Stomach (tissue), 8 donors: ENCODE measurements at regions not wholly inside any gene's neighbourhood (a gene's known extent, or its start where the extent isn't known, plus 50 kb on each side); places are given as distances from the start of the nearest gene placed in this dataset.
"Not testable (repeated sequence)": the region's sequence is repeated elsewhere in the genome, so short reads cannot be mapped to it uniquely, and the experiment has no call there.

ENCODE experiments used
- DNase-seq, 2 donors: peaks; one replicate each; pipeline versions ENCODE4 v3.0.0 to v3.0.0-alpha.2; 2013 to 2019
- H3K27ac ChIP-seq, 5 donors: fragments of 200-600 bp in 4 of 5; sonication (generic) in 4 of 5; one replicate each; pipeline ENCODE4 v1.5.1; 2013 to 2019; ENCODE audit warnings: mild to moderate bottlenecking in 1 of 5, moderate library complexity in 1 of 5
- H3K27me3 ChIP-seq, 3 donors: fragments of 200-600 bp; sonication (generic); one replicate each; pipeline ENCODE4 v1.5.1; 2017 to 2019; ENCODE audit warnings: mixed run types in 1 of 3
- H3K36me3 ChIP-seq, 4 donors: fragments of 200-600 bp; sonication (generic); 1 replicate in 3 of 4; 2 replicates in 1 of 4; pipeline ENCODE4 v1.5.1; 2016 to 2019
- H3K4me1 ChIP-seq, 4 donors: fragments of 200-600 bp; sonication (generic); one replicate each; pipeline ENCODE4 v1.5.1; 2016 to 2019
- H3K4me3 ChIP-seq, 4 donors: fragments of 200-600 bp; sonication (generic) in 3 of 4; one replicate each; pipeline ENCODE4 v1.5.1; 2016 to 2019; ENCODE audit warnings: mild to moderate bottlenecking in 1 of 4
- H3K9me3 ChIP-seq, 4 donors: fragments of 200-600 bp; sonication (generic); one replicate each; pipeline ENCODE4 v1.5.1; 2016 to 2019
- EP300 ChIP-seq: sonication (generic); formaldehyde crosslinking; IDR thresholded peaks from one replicate; pipeline ENCODE4 v1.6.1; 2017; ENCODE audit warnings: antibody characterized with exemption
- POLR2A ChIP-seq, 4 donors: fragments of 450-650 bp; IDR thresholded peaks; one replicate each; pipeline ENCODE4 v1.6.1; 2016; ENCODE audit warnings: antibody characterized with exemption in 4 of 4, control low read depth in 2 of 4, mild to moderate bottlenecking in 1 of 4, moderate library complexity in 1 of 4
- POLR2AphosphoS5 ChIP-seq, 3 donors: sonication (generic); formaldehyde crosslinking; IDR thresholded peaks; one replicate each; pipeline ENCODE4 v1.6.1; 2016; ENCODE audit warnings: antibody characterized with exemption in 3 of 3
- WGBS, 5 donors: extraction: QIAGEN DNeasy Blood & Tissue Kit in 3 of 5; methylation state at CpG; one replicate each; pipeline versions ENCODE4 v1.1.5 to v1.1.7; 2013 to 2018; 5-methylcytosine and 5-hydroxymethylcytosine counted together
- intact Hi-C: fragments of 100-400 bp; cut with DNase I; formaldehyde crosslinking; loops from one replicate; pipeline ENCODE4 v1.15.1; 2023; ENCODE audit warnings: low total_unique reads
- TF ChIP-seq, protein P1 (sequence below), 7 experiments: fragments of 450-650 bp in 4 of 7; fragments of 200-600 bp in 3 of 7; sonication (generic) in 3 of 7; IDR thresholded peaks; one replicate each; pipeline ENCODE4 v1.5.1; 2016 to 2019; ENCODE audit warnings: antibody characterized with exemption in 7 of 7, control low read depth in 2 of 7, mild to moderate bottlenecking in 1 of 7
- donor health status: healthy with polysubstance abuse.
- donor health status: Bipolar disorder and iron deficiency.
- donor health status: healthy.

DNA sequence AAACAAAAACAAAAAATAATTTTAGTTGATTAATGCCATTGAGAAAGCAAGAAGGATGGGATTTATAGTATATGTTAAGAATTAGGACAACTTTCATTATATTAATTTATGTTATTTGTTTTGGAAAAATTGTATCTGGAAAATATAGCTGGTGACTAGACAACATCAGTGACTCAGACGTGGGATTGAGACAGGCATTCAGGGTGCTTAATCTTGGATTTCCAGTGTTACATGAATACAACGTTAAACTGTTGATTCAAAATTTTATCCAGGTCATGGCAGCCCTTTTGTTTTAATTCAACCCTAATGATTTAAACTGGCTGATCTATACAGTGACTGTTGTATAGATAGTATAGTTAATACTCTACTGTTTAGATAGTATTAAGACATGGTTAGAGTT lies 827.1 kb upstream of the B3GALT2 start:
- Histone ChIP-seq H3K9me3 (peaks cover 0 to 5% (median 0%) of the 10 kb centered on the region in 4 donors), H3K27me3 (no peaks in the 10 kb centered on the region), H3K36me3 (no peaks in the 10 kb centered on the region), H3K27ac (no peak overlapping the region), H3K4me3 (no peak overlapping the region), H3K4me1 (no peaks in the 10 kb centered on the region)
- WGBS, 5 donors: 51 to 61% (median 56%) methylated on average over 2 of the region's 2 CpGs
- no peak for DNase-seq
- intact Hi-C loops: no loop called here
- no peak for TF ChIP-seq EP300
- TF ChIP-seq POLR2AphosphoS5 (IDR thresholded peaks at IDR 0.05): no peak
- TF ChIP-seq, protein P1, sequence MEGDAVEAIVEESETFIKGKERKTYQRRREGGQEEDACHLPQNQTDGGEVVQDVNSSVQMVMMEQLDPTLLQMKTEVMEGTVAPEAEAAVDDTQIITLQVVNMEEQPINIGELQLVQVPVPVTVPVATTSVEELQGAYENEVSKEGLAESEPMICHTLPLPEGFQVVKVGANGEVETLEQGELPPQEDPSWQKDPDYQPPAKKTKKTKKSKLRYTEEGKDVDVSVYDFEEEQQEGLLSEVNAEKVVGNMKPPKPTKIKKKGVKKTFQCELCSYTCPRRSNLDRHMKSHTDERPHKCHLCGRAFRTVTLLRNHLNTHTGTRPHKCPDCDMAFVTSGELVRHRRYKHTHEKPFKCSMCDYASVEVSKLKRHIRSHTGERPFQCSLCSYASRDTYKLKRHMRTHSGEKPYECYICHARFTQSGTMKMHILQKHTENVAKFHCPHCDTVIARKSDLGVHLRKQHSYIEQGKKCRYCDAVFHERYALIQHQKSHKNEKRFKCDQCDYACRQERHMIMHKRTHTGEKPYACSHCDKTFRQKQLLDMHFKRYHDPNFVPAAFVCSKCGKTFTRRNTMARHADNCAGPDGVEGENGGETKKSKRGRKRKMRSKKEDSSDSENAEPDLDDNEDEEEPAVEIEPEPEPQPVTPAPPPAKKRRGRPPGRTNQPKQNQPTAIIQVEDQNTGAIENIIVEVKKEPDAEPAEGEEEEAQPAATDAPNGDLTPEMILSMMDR (IDR thresholded peaks at IDR 0.05): no peak
- TF ChIP-seq POLR2A (IDR thresholded peaks at IDR 0.05): no peak

DNA sequence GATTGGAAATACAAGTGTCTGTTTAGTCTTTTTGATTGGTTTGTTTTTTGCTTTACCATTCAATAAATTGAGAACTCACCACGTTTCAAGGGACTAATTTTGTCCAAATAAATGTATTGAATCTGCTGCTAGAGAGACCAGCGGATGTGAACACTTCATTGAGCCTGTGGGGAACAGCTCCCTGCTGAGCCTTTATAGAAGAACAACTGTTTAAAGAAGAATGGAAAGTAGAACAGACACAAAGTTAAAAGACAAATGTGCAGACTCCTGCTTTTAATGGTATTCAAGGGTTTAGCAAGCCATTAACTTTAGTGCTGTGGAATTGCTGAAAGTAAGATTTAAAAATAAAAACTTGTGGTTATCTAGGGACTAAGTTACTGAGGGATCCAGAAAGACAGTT lies 817.7 kb upstream of the B3GALT2 start:
- Histone ChIP-seq H3K27ac (no peak overlapping the region), H3K9me3 (peaks cover 0 to 10% (median 5%) of the 10 kb centered on the region in 4 donors), H3K4me1 (no peaks in the 10 kb centered on the region), H3K27me3 (no peaks in the 10 kb centered on the region), H3K36me3 (no peaks in the 10 kb centered on the region), H3K4me3 (no peak overlapping the region)
- DNase-seq: no peak
- TF ChIP-seq, protein P1 (IDR thresholded peaks at IDR 0.05): no peak
- TF ChIP-seq POLR2A (IDR thresholded peaks at IDR 0.05): no peak
- TF ChIP-seq EP300: no peak
- no peak for TF ChIP-seq POLR2AphosphoS5 (IDR thresholded peaks at IDR 0.05)
- intact Hi-C loops: no loop called here
- 52 to 66% (median 55%) methylated on average over 2 of the region's 2 CpGs for WGBS, 5 donors

DNA sequence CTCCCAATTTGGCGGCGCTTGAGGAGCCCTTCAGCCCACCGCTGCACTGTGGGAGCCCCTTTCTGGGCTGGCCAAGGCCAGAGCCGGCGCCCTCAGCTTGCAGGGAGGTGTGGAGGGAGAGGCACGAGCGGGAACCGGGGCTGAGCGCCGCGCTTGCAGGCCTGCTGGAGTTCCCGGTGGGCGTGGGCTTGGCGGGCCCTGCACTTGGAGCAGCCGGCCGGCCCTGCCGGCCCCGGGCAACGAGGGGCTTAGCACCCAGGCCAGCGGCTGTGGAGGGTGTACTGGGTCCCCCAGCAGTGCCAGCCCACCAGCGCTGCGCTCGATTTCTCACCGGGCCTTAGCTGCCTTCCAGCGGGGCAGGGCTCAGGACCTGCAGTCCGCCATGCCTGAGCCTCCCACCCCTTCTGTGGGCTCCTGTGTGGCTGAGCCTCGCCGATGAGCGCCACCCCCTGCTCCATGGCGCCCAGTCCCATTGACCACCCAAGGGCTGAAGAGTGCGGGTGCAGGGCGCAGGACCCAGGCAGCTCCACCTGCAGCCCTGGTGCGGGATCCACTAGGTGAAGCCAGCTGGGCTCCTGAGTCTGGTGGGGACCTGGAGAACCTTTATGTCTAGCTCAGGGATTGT lies 815.4 kb upstream of the B3GALT2 start:
- DNase-seq, H3K36me3 ChIP-seq, H3K27ac ChIP-seq, H3K27me3 ChIP-seq, intact Hi-C loops, H3K4me1 ChIP-seq, H3K4me3 ChIP-seq: not testable (repeated sequence)
- peaks cover 0 to 10% (median 5%) of the 10 kb centered on the region in 4 donors for H3K9me3 ChIP-seq
- WGBS, 5 donors: 97 to 100% (median 98%) methylated on average over 12 to 33 of the region's 33 CpGs

DNA sequence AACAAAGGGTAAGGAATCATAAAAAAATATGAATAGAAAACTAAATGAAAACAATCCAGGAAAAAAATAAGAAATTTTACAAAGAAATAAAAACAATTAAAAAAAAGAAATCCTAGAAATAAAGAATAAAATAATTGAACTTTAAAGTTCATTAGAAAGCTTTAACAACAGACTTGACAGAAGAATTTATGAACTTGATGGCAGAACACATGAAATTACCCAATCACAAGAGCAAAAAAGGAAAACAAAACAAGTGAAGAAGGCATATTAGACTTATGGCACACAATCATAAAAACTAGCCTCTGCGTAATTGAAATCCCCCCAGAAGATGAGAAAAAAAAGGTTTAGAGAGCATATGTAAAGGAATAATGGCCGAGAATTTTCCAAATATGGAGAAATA lies 802.5 kb upstream of the B3GALT2 start:
- intact Hi-C loops: no loop called here
- H3K27ac ChIP-seq: no peak overlapping the region
- WGBS, 5 donors: 31 to 88% (median 63%) methylated on average over 2 of the region's 2 CpGs
- TF ChIP-seq POLR2AphosphoS5 (IDR thresholded peaks at IDR 0.05) (no peak), POLR2A (IDR thresholded peaks at IDR 0.05) (no peak), EP300 (no peak)
- TF ChIP-seq, protein P1 (IDR thresholded peaks at IDR 0.05): no peak
- no peaks in the 10 kb centered on the region for H3K36me3 ChIP-seq
- no peaks in the 10 kb centered on the region for H3K4me1 ChIP-seq
- H3K9me3 ChIP-seq: peaks cover 0 to 27% (median 17%) of the 10 kb centered on the region in 4 donors
- H3K27me3 ChIP-seq: no peaks in the 10 kb centered on the region
- DNase-seq: no peak
- no peak overlapping the region for H3K4me3 ChIP-seq

DNA sequence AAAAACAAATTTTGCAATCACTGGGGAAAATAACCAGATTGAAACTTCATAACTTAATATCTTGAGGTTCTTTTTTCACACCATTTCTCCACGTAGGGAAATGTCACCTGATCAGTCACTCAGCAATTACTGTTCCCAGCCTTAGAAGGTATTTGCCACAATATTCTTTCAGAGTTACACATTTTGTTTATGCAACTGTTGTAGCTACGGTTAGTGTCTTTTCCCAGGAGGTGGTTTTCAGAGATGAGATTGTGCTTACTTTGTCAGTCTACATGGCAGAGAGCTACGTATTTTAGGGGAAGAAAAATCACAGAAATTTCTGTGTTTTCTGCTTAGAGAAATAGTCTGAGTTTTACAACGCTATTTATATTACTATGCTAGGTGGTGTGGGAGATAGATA lies 792.8 kb upstream of the B3GALT2 start:
- H3K4me1 ChIP-seq: no peaks in the 10 kb centered on the region
- intact Hi-C loops: no loop called here

More for the DNA sequence above, 792.8 kb upstream of the B3GALT2 start:
- WGBS, 5 donors: 77 to 88% (median 83%) methylated on average over 4 of the region's 4 CpGs
- no peak overlapping the region for H3K4me3 ChIP-seq
- TF ChIP-seq POLR2A (IDR thresholded peaks at IDR 0.05) (no peak), EP300 (no peak), POLR2AphosphoS5 (IDR thresholded peaks at IDR 0.05) (no peak)
- TF ChIP-seq, protein P1 (IDR thresholded peaks at IDR 0.05): no peak
- no peak overlapping the region for H3K27ac ChIP-seq
- H3K36me3 ChIP-seq: no peaks in the 10 kb centered on the region
- no peak for DNase-seq
- no peaks in the 10 kb centered on the region for H3K27me3 ChIP-seq
- H3K9me3 ChIP-seq: no peaks in the 10 kb centered on the region
